SK-N-SH treated with all-trans-retinoic acid at 6 μM for 48 hours (cell line): ENCODE measurements at regions not wholly inside any gene's neighbourhood (a gene's known extent, or its start where the extent isn't known, plus 50 kb on each side); places are given as distances from the start of the nearest gene placed in this dataset.

ENCODE experiments used
- ESRRG ChIP-seq: fragments of 250-450 bp; sonication (Bioruptor Pico); IDR thresholded peaks from 2 replicates; pipeline ENCODE4 v1.6.1; 2021; ENCODE audit warnings: mild to moderate bottlenecking
- RARB ChIP-seq: fragments of 250-450 bp; sonication (Bioruptor Pico); IDR thresholded peaks from 2 replicates; pipeline ENCODE4 v1.8.0; 2021; ENCODE audit warnings: mild to moderate bottlenecking, moderate library complexity
- SNAI2 ChIP-seq: fragments of 250-450 bp; sonication (Bioruptor Pico); IDR thresholded peaks from 2 replicates; pipeline ENCODE4 v1.5.0; 2020; ENCODE audit warnings: mild to moderate bottlenecking, moderate library complexity
- TCF4 ChIP-seq: fragments of 250-450 bp; sonication (Bioruptor Pico); IDR thresholded peaks from 2 replicates; pipeline ENCODE4 v1.8.0; 2021; ENCODE audit warnings: mild to moderate bottlenecking, moderate library complexity, borderline replicate concordance
- ZFP3 ChIP-seq: fragments of 250-450 bp; sonication (Bioruptor Pico); IDR thresholded peaks from 2 replicates; pipeline ENCODE4 v1.5.0; 2020; ENCODE audit warnings: mild to moderate bottlenecking, moderate library complexity
- TF ChIP-seq, protein P1 (sequence below): fragments of 250-450 bp; sonication (Bioruptor Pico); IDR thresholded peaks from 2 replicates; pipeline ENCODE4 v1.5.0; 2020; ENCODE audit warnings: mild to moderate bottlenecking, moderate library complexity

DNA sequence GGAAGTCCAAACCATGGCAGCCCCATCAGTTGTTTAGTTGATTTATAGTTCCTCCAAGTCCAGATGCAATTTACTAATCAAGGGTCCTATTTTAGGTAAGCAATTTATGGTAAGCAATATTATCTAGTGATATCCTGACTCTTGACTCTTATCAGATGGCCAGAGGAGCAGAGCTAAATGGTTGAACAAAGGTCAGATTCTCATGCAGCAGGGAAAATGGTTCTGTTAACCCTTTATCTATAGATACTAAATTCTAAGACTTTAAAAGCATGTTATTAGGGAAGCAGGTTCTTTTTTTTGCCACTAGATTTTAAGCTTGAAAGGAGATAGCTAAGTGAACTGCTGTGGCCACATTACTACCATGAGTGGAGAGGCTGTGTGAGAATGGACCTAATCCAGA is 427.1 kb upstream of the FBXO33 start:
- no peak for TF ChIP-seq ZFP3 (CRISPR knock-in tag)
- no peak for TF ChIP-seq RARB (CRISPR knock-in tag)
- no peak for TF ChIP-seq SNAI2 (CRISPR knock-in tag)
- TF ChIP-seq ESRRG (CRISPR knock-in tag), result no peak
- no peak for TF ChIP-seq TCF4 (CRISPR knock-in tag)
- TF ChIP-seq, protein P1, sequence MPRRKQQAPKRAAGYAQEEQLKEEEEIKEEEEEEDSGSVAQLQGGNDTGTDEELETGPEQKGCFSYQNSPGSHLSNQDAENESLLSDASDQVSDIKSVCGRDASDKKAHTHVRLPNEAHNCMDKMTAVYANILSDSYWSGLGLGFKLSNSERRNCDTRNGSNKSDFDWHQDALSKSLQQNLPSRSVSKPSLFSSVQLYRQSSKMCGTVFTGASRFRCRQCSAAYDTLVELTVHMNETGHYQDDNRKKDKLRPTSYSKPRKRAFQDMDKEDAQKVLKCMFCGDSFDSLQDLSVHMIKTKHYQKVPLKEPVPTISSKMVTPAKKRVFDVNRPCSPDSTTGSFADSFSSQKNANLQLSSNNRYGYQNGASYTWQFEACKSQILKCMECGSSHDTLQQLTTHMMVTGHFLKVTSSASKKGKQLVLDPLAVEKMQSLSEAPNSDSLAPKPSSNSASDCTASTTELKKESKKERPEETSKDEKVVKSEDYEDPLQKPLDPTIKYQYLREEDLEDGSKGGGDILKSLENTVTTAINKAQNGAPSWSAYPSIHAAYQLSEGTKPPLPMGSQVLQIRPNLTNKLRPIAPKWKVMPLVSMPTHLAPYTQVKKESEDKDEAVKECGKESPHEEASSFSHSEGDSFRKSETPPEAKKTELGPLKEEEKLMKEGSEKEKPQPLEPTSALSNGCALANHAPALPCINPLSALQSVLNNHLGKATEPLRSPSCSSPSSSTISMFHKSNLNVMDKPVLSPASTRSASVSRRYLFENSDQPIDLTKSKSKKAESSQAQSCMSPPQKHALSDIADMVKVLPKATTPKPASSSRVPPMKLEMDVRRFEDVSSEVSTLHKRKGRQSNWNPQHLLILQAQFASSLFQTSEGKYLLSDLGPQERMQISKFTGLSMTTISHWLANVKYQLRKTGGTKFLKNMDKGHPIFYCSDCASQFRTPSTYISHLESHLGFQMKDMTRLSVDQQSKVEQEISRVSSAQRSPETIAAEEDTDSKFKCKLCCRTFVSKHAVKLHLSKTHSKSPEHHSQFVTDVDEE (CRISPR knock-in tag), result no peak
